NCI-H187 treated with DMSO at 0.1 percent for 48 hours (cell line): ENCODE measurements at regions not wholly inside any gene's neighbourhood (a gene's known extent, or its start where the extent isn't known, plus 50 kb on each side); places are given as distances from the start of the nearest gene placed in this dataset.

Source experiments
- DNase-seq: peaks from one replicate; lab custom pipeline; 2025; lab: John Stamatoyannopoulos, UW

GRCh38 chr15:69712991-69713390 lies 260.4 kb downstream of the RPLP1 start:
- no peak for DNase-seq

DNA sequence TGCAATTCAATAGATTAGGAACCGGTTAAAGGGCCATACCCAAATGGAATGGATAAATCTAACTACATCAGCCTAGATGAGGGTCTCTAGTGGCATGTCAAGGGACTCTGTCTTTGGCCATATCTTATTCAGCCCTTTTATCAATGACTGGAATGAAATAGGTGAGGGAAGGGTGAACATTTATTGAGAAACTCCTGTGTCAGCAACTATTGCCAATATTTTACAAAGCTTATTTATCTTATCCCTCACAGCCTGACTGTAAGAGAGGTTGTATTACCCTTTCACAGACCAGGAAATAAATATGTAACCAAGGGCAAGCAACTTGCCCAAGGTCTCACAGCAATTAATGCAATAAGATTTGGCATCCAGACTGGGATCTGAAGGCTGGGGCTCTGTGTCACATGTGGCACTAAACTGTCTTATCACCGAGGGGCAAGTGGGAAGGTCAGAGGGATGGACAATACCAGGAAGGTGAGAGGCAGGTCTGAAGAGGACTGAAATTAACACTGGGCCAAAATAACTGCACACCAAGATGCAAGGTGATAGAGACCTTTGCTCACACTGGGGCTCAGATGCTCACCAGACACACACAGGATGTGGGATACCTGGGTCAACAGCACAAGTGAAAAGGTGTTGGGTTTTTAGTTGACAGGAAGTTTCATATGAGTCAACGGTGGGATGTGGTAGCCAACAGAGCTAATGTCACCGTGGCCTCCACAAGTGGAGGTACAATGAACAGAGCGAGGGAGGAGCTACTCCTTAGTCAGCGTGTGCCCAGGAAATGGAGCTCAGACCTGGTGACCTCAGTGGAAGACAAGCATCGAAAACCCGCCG lies 261.3 kb downstream of the RPLP1 start:
- DNase-seq = no peak

DNA sequence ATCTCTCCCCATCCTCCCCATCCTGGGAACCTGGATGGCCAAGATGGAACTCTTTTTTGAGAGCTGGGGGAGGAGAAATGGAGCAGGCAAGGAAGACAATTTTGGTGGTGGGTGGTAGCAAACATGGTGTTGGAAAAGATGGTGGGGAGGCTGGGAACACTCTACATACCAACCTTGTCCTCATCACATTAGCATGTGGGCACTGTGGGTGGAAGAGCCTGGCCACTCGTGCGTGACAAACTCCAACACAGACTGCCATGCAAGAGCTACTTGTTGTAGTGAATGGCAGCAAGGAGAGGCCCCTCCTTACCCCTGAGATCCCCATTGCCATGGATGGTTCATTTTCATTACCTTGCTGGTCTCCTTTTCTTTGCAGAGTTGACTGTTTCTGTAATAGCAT lies 262.6 kb downstream of the RPLP1 start:
- no peak for DNase-seq

- DNase-seq = no peak
Measured at GRCh38 chr15:69718436-69718835, 265.8 kb downstream of the RPLP1 start.

DNA sequence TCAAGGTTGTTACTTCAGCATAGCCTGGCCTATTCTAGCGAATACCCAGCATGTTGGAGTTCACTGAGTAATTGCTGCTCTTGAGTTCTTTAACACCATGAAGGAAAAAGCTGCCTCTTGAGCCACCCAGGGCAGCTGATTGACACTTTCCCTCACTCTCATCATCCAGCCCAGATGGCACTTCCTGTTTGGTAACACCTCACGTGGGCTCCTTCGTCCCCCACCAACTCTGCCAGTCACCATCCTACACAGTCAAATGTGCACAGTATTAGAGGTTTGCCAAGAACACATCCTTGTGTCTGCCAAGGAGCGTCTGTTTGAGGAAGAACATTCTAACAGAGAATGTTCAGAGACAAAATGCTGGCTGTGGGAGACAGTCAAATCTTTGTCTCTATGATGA lies 266.3 kb downstream of the RPLP1 start:
- DNase-seq = no peak

DNA sequence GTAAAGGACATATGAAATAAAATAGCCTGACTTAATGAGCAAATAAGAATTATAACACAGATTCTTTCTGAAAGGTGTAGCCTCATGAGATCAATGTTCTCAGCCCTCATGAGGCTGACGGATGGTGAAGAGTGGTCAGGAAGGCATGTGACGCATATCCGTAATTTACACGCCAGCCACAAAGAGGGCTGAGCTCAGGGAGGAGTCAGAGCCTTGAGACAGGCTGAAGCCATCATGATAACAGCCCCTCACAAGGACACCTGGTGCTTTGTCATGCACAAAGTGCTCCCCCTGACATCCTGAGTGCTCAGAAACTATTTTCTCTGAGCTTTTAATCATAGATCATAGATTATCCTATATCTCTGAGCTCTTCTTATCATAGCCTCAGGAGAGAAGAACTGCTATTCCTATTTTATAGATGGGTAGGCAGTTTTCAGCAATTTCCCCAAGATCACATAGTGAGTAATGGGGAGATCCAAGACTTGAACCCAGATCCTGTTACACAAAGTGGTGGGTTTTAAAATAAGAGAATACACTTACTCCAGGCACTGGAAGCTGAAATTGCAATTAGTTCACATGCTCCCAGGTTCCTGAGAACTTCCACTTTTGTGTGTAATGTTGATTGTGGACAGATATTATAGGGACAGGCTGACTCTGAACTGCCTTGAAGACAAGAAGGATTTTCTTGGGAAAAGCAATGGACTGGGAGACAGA lies 267.1 kb downstream of the RPLP1 start:
- DNase-seq = no peak

- DNase-seq = no peak
Measured at GRCh38 chr15:69720536-69720935, 267.9 kb downstream of the RPLP1 start.

DNA sequence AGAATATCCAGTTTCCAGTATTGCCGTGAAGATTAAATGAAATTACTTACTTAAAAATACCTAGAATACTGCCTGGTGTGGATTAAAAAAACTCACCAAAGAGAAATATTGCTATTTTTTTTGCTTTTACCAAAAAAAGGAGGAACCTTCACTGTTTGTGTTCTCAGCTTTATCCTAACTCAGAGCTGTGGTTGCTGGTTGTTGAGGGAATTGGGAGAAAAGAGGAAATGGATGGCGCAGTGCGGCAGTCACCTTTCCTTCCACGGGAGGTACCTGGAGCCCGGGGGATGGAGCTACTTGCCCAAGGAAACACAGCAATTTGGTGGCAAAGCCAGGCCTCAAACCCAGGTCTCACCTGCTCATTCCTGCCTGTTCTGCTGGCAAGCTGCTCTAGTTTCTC lies 270.3 kb downstream of the RPLP1 start:
- no peak for DNase-seq

- no peak for DNase-seq
Measured at GRCh38 chr15:69723404-69724096, 270.9 kb downstream of the RPLP1 start.

- no peak for DNase-seq
Measured at GRCh38 chr15:69724333-69724732, 271.7 kb downstream of the RPLP1 start.

DNA sequence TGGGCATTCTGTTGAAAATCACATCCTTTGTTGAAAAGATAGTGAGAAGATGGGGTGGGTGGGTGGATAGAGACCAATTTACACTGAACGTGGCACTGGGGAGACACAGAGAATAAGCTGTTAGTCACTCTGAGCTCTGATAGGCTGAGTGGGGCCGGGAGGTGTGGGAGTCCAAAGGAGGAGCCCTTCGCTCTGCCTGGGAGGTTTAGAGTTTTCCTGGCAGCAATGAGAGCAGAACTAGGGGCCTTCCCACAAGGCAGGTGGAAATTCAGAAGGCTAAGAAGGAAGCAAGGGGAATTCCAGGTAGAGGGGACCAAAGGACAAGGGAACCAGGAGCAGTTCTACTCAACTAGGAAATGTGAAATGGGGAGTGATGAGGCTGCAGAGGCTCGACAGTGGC lies 272.7 kb downstream of the RPLP1 start:
- no peak for DNase-seq

DNA sequence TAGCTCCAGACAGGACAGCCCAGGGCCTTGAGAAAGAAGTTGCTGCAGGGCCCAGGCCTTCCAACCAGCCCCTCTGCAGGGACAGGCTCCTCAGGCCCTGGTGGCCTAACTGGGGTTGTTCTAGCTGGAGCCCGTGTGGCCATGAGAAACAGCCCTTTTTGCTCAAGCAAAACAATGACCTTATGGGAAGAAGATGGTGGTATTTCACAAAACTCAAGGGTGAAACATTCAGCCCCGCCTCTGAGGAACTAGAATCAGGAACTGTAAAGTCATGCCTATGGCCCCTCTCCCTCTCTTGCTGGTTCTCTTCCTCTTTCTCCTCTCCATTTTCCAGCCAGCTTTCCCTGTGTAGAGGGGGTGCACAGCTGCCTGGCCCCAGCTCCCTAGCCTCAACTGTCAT lies 273.3 kb downstream of the RPLP1 start:
- no peak for DNase-seq

DNA sequence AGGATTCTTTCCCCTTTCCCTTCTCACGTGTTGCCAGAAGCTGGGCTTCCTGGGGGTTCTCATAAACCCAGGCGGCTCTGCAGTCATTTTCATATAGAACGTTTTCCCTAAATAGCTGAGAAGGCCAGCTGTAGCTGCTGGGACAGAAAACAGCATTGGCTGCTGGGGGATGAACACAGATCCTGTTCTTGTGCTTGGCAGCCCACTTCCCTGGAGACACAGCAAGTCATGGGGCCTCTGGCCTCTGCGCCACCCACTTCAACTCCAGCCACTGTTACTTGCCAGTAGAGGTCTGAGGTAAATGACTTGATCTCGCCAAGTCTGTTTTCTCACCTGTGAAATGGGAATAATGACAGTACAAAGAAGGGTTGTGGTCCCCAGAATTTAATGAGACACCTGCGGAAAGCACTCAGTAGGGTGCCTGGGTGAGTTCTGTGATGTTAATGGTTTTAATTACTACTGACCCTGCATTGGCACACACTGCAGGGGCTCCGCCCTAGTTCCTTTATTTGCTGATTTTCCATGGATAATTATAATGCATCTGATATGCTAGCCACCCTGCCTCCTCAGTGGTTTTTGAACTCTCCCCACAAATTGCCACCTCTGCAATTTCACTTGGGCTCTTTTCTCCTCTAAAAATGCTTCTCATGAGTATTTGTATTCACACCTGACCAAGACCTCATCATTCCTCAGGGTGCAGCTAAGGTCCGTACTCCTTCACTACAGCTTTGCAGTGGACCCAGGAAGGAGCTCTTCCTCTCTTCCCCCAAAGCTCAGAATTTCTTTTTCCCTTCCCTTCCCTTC lies 274.7 kb downstream of the RPLP1 start:
- no peak for DNase-seq

GRCh38 chr15:69729167-69729748 lies 276.6 kb downstream of the RPLP1 start:
- no peak for DNase-seq

DNA sequence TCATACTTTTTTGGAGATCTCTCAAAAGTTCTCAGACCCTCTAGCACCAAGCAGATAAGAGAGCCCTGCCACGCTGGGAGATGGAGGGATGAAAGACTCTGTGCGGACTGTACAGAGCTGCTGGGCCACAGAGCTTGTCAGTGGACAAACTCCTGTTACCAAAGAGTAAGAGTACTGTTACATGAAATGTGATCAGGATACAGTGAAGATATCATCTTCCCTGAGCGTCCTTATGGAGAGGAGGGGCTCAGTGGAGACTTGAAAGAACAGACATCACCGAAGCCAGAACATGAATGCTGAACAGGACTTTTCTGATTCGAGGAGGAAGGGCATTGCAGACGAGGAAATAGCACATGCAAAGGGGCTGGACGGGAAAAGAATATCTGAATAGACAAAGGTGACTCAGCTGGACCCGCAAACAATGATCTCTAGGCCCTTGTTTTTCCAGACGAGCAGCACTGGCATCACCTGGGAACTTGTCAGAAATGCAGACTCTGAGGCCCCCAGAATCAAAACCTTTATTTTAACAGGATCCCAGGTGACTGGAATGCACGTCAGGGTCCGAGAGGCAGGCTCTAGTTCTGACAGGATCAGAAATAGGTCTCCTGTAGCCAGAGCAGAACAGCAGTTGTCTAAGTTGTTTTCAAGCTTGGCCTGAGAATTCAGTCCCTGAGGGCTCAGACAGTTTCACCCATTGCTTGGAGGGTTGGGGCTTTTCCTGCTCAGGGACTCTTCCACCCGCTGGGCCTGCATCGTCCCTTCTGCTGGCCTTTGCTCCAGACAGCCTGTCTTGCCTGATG lies 277.9 kb downstream of the RPLP1 start:
- no peak for DNase-seq

- DNase-seq = no peak
Measured at GRCh38 chr15:69731081-69731330, 278.4 kb downstream of the RPLP1 start.

- DNase-seq = no peak
Measured at GRCh38 chr15:69731581-69731980, 279.0 kb downstream of the RPLP1 start.

DNA sequence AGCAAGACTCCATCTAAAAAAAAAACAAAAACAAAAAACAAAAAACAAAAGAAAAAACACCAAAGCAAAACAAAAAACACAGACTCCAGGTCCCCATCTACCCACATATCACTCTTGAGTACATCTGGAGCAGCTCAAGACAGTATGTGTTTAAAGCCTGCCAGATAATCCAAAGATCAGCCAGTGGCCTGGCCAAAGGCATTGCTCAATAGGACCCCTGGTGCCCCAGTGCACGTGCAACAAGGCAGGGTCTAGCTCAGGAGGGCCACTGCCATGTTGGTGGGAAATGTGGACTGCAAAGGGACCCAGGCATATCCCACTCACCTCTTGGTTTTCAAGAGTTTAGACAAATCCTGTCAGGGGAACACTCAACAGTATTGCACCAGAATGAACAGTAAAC lies 279.5 kb downstream of the RPLP1 start:
- DNase-seq = no peak

- DNase-seq = no peak
Measured at GRCh38 chr15:69734699-69735098, 282.1 kb downstream of the RPLP1 start.

GRCh38 chr15:69735121-69735520 lies 282.5 kb downstream of the RPLP1 start:
- no peak for DNase-seq

DNA sequence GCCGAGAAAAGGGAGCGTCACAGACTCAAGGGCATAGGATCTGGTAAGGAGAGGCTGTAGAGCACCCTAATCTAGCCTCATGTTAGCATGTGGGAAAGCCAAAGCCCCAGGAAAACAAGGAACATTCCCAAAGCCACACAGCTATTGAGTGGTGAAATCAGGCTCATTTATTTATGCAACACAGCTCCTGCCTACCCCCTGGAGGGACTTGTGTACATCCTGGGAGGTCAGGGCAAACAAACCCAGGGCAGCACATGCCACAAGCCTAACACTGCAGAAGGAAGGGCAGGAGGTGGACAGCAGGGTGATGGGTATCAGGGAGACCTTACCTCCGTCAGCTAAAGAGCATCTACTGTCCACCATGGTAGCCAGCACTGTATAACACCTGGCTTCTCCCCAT lies 283.5 kb downstream of the RPLP1 start:
- no peak for DNase-seq
